Right renal pelvis (tissue), 4 donors: ENCODE measurements at regions not wholly inside any gene's neighbourhood (a gene's known extent, or its start where the extent isn't known, plus 50 kb on each side); places are given as distances from the start of the nearest gene placed in this dataset.
"Not testable (repeated sequence)": the region's sequence is repeated elsewhere in the genome, so short reads cannot be mapped to it uniquely, and the experiment has no call there.

ENCODE experiments used
- DNase-seq, 4 donors: peaks; one replicate each; pipeline ENCODE4 v3.0.0-alpha.2; 2013; ENCODE audit warnings: low read depth in 4 of 4, low spot score in 3 of 4, missing footprints in 1 of 4

GRCh38 chr10:42984761-42985325 is 92.0 kb upstream of the RET start:
- no peak for DNase-seq

DNA sequence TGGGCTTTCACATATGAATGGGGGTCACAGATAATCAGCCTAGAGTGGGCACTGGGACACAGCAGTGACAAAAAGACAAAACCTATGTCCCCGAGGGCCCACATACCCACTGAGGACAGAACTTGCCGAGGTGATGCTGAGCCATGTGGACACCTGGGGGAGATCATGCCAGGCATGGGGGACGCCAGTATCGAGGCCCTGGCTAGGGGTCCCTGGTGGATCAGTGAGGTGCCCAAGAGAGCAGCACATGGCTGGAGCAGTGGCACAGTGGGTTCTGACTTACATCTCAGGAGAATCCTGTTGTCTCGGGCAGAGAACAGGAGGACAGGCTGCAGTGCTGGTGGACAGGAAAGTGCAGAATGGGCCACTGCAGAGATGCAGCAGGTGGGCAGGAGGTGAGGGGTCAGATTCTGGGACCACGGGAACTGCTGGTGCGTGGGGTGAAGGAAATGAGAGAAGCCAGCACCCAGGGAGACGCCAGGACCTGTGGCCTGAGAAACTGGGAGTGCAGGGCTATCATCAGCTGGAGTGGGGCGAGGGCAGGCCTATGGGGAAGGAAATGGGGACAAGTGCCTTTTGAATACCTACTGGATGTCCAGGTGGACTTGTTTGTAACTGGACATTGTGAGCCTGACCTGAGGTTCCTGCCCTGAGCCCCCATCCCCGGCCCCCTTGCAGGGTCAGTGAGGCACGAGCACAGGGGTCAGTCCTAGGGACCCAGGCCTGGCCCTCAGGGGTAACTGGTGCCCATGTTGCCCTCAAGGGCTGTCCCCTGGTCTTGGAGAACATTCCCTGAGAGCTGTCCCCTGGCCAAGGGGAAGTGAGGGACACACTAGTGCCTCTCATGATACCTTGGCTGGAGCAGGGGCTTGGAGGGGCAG is 91.2 kb upstream of the RET start:
- no peak for DNase-seq

GRCh38 chr10:42986633-42987032 is 90.2 kb upstream of the RET start:
- no peak for DNase-seq

DNA sequence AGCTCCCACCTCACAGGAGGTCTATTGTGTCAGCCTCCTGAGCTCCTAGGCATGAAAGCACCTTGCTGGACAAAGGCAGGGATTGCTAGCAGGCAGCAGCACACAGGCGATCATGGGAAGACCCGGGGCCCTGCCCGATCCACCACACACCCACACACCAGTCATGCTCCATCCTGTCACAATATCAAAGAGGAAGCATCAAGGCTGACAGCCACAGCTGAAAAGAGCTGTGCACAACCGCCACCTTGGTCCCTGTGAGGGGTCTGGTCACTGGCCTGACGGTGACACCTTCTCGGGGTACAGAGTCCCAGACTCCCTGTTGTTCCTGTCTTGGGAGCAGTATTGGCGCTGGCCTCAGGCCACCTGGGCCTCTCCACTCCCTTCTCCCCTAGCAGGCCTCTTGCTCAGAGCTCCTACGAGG is 89.7 kb upstream of the RET start:
- DNase-seq: no peak

- no peak for DNase-seq
These were observed 89.3 kb upstream of the RET start for GRCh38 chr10:42987575-42987974.

DNA sequence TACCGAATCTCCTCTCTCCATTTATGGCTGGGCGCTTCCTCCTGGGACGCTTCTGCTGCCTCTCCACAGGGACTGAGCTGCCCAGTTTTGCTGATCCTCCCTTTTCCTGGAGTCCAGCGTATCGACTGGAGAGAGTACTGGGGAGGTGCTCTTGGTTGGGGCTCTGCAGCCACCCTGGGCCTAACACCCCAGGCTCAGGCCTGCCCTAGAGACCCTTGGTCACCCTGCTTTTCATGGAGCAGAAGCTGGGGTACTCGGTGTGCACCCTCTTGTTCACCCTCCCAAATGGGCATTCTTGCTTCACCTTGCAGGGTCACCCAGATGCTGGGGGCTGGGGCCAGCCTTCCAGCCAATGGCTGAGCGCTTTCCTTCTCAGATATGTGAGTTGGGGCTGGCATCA is 88.8 kb upstream of the RET start:
- DNase-seq: no peak

DNA sequence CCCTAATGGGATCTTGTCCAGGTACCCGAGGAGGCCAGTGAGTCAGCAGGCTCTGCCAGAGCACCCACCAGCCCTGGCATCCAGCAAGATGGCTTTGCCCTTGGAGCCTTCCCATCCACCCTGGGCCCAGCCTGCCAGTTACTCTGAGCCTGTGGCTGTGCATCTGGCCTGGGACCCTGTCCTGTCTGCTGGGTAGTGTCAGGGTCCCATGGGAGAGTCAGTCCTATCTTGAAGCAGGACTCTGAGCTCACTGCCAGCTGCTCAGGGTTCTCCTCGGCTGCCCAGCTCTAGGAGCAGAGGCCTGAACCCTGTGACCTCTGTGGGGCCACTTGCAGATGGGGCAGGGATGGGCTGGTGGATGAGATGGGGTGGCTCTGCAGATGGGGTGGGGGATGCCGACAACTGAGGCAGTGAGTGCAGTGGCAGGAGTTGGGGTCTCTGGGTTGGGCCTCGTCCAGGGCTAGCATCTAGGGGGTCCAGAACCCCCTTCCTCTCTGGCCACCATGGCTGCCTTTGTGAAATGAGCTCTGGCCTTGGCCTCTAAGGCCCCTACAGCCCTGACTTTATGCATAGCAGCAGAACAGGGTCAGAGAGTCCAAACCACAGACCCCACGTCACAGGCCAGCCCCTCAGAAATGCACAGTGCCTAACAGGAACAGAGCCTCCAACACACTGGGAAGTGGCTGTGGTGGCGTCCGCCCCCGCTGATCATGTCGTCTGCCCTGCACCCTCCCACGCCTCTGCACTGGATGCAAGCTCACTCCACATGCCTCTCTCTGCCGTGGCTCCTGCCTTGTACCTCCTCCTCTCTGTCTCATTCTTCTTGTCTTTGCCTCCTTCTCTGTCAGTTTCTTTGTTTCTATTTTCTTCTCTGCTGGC is 88.1 kb upstream of the RET start:
- peak in 3 of 4 donors; percentile 18 to 20 (median 20) for DNase-seq

DNA sequence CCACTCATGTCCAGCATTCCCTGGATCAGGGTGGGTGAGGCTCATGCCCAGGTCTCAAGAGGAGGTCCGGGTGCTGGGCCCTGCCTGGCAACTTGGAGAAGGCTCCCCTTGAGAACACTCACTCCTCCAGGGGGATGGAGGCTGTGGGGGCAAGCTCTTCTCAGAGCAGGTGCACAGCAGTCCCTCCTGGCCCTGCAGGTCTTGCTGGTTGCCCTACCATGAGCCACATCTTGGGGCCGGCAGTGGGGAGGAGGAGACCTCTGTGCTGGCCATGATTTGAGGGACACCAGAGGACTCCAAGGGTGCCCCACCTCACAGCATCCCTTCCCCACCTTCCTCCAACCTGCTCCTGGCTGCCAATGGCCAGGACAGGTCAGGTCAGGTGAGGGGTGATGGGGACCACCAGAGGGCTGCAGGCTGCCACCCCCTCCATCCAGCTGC is 87.4 kb upstream of the RET start:
- no peak for DNase-seq

- no peak for DNase-seq
These were observed 86.7 kb upstream of the RET start for GRCh38 chr10:42990016-42990720.

- no peak for DNase-seq
These were observed 86.0 kb upstream of the RET start for GRCh38 chr10:42990721-42991441.

DNA sequence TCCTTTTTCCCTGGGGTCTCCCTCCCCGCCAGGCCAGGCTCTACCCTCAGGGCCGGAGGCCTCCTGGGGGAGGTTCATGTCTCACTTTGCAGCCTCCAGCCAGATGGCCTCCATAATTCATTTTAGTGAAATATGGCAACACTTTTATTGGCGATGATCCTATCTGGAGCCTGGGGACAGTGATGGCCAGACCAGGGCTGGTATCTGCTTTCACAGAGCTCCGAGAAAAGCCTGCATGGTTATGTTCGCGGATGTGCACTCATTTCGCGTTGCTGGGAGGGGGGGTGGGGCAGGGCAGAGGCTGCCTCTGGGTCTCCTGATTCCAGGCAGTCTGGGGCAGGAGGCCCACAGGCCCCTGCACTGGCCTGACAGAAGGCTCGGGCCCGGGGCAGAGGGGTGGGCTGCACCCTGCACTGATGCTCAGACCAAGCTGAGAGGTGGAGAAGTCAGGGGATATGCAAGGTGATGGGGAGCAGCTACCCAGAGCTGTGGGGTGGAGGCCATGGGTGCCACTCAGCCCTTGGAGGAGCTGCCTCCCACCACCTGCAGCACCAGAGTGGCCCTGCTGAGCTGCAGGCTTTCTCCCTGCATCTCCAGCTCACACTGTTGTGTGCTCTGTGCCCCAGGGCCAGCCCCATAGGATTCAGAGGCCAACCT is 85.3 kb upstream of the RET start:
- no peak for DNase-seq

GRCh38 chr10:42992156-42992956 is 84.5 kb upstream of the RET start:
- no peak for DNase-seq

DNA sequence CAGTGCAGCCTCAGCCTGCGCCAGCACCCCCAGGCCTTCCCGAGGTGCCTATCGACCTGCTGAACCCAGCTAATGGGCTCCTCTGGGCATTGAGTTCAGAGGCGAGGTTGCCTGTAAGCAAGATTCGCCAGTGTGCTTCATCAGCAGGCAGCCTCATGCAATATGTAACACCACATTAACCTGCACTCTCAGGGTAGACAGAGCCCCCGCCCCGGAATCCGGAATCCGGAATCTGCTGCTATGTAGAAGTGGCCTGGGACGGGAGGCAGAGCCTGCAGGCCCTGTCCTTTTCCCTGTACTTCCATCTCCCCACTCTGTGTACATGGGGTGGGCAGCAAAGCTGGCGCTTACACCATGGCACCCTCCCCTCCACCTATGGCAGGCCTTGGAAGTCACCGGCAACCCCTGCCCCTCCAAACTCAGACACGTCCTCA is 83.9 kb upstream of the RET start:
- DNase-seq: no peak

- DNase-seq: not testable (repeated sequence)
These were observed 82.0 kb upstream of the RET start for GRCh38 chr10:42994909-42995308.

DNA sequence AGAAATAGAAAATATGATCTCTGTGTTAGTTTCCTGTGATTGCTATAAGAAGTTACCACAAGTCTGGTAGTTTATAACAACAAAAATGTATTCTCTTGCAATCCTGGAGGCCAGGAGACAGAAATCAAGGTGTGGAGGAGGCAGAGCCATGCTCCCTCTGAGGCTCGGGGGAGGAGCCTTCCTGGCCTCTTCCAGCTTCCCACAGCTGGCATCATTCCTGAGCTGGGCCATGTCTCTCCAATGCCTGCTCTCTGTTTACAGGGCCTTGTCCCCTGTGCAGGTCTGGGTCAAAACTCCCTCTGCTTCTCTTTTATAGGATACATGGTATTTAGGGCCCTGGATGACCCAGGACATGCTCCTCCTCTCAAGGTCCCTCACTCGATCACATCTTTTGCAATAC is 81.3 kb upstream of the RET start:
- DNase-seq: no peak

DNA sequence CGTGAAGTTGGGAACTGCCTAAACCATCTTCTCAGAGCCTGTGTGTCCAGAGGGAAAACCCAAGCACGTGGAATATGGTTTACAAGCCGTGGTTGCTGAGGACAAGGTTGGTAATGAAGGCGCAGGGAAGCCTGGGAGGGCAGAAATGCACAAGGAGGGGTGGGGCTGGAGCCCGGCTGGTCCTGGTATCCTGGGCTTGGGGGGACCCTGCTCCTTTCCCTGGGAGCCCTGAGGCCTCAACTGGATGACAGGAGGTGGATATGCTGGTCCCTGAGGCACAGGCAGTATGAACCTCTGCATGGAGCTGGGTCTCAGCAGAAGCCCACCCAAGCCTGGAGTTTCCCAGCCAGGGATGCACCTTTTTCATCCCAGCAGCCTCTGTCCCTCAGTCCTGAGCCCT is 80.3 kb upstream of the RET start:
- DNase-seq: no peak

DNA sequence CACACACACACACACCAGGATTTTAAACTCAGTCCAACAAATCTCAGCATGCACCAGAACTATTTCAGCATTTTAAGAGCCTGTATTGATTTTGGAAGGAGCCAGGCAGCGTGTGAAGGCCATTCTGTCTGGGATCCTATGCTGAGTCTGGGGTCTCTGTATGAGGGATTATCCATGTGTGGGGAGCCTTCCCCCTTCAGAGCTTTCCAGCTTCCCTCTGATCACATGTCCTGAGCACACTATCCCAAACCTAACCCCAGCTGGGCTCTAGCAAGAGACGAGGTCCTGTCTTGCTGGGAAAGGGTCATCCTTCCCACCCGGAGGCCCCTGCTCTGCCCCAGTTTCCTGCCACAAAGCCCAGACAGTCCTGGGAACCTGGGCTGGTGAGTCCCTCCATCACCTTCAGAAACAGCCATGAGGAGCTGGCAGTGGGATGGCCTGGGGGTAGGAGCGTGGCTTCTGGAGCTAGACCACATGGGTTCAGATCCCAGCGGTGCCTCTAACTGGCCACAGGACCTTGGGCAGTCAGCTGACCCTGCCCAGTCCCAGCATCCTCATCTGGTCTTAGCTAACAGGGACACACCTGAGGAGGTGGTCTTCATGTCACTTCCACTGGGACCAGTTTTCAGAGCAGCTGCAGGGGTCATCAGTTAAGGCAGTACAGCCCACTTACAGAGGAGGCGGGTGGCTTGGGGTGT is 79.6 kb upstream of the RET start:
- no peak for DNase-seq

DNA sequence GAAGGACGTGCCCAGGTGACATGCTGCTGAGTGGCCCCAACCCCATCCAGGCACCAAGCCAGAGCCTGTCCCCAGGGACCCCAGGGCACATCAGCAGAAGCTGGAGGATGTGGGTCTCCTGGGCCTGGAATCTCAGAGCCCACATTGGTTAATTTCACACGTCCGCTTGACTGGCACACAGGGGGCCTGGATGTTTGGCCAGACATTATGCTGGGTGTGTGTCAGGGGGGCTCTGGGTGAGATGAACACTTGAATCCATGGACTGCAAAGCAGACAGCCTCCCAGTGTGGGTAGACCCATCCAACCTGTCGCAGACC is 79.1 kb upstream of the RET start:
- DNase-seq: no peak
